ENCODE measurements at regions not wholly inside any gene's neighbourhood (a gene's known extent, or its start where the extent isn't known, plus 50 kb on each side); places are given as distances from the start of the nearest gene placed in this dataset.

GRCh38 chr5:84724683-84725082, 340.0 kb upstream of the EDIL3 start:
- peaks cover 0 to 4% (median 0%) of the 10 kb centered on the region in 12 donors for H3K9me3 ChIP-seq
- WGBS, 4 donors = 39 to 88% (median 86%) methylated on average over 1 of the region's 1 CpG

GRCh38 chr5:84724181-84724580, 339.5 kb upstream of the EDIL3 start:
- Histone ChIP-seq H3K36me3 (no peaks in the 10 kb centered on the region), H3K27ac (no peak overlapping the region), H3K9me3 (peaks cover 0 to 7% (median 0%) of the 10 kb centered on the region in 12 donors), H3K4me3 (no peak overlapping the region), H3K4me1 (no peaks in the 10 kb centered on the region), H3K27me3 (no peaks in the 10 kb centered on the region)
- TF ChIP-seq POLR2A (IDR thresholded peaks at IDR 0.05) = no peak
- TF ChIP-seq CTCF (IDR thresholded peaks at IDR 0.05) = no peak
- DNase-seq = no peak
- intact Hi-C loops (cut with DNase I) = no loop called here
- WGBS, 4 donors = 91 to 96% (median 95%) methylated on average over 3 of the region's 3 CpGs
- ATAC-seq = no peak

More at GRCh38 chr5:84724683-84725082, 340.0 kb upstream of the EDIL3 start:
- Histone ChIP-seq H3K36me3 (no peaks in the 10 kb centered on the region), H3K4me1 (no peaks in the 10 kb centered on the region), H3K27ac (no peak overlapping the region), H3K4me3 (no peak overlapping the region), H3K27me3 (no peaks in the 10 kb centered on the region)
- TF ChIP-seq CTCF (IDR thresholded peaks at IDR 0.05) (no peak), POLR2A (IDR thresholded peaks at IDR 0.05) (no peak)
- intact Hi-C loops (cut with DNase I) = no loop called here
- ATAC-seq = no peak
- DNase-seq = no peak

- Histone ChIP-seq H3K36me3 (no peaks in the 10 kb centered on the region), H3K9me3 (peaks cover 0 to 14% (median 0%) of the 10 kb centered on the region in 12 donors), H3K27ac (no peak overlapping the region), H3K4me1 (no peaks in the 10 kb centered on the region), H3K4me3 (no peak overlapping the region), H3K27me3 (no peaks in the 10 kb centered on the region)
- intact Hi-C loops (cut with DNase I) = no loop called here
- no peak for DNase-seq
- WGBS, 4 donors = 70 to 71% (median 70%) methylated on average over 3 of the region's 3 CpGs
- no peak for TF ChIP-seq POLR2A (IDR thresholded peaks at IDR 0.05)
- TF ChIP-seq CTCF (IDR thresholded peaks at IDR 0.05) = no peak
- no peak for ATAC-seq
These were observed 333.7 kb upstream of the EDIL3 start for GRCh38 chr5:84718377-84718776.

- TF ChIP-seq POLR2A (IDR thresholded peaks at IDR 0.05) (no peak), CTCF (IDR thresholded peaks at IDR 0.05) (no peak)
- DNase-seq = no peak
- no peak for ATAC-seq
- no peaks in the 10 kb centered on the region for H3K4me1 ChIP-seq
- no peak overlapping the region for H3K27ac ChIP-seq
- H3K9me3 ChIP-seq = peaks cover 0 to 10% (median 0%) of the 10 kb centered on the region in 12 donors
- H3K36me3 ChIP-seq = no peaks in the 10 kb centered on the region
- intact Hi-C loops (cut with DNase I) = no loop called here
- WGBS, 4 donors = 84 to 92% (median 86%) methylated on average over 3 of the region's 3 CpGs
- H3K27me3 ChIP-seq = no peaks in the 10 kb centered on the region
- no peak overlapping the region for H3K4me3 ChIP-seq
These were observed 331.0 kb upstream of the EDIL3 start for GRCh38 chr5:84715686-84716085.

All from heart left ventricle (tissue), 16 donors.